ENCODE measurements at regions not wholly inside any gene's neighbourhood (a gene's known extent, or its start where the extent isn't known, plus 50 kb on each side); places are given as distances from the start of the nearest gene placed in this dataset.

DNA sequence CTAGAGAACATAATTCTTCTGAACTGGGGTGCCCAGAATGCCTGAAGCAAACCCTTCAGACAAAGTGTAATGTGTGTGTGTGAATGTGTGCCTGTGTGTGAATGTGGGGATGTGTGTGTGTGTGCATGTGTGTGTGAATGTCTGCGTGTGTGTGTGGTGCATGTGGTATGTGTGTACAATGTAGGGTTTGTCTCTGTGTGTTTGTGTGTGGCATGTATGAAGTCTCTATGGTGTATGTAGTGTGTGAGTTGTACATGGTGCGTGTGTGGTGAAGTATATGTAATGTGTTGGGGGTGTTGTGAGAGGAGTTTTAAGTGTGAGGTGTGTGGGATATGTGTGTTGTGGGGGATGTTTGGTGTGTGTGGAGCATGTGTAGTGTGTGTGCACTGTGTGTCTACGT, 129.3 kb upstream of the SOX11 start:
- intact Hi-C loops (cut with micrococcal nuclease) = no loop called here
- Mint-ChIP-seq H3K4me3 (no peak overlapping the region), H3K9me3 (peaks cover 4% of the 10 kb centered on the region), H3K4me1 (ENCODE audit: low read depth) (no peaks in the 10 kb centered on the region), H3K36me3 (no peaks in the 10 kb centered on the region), H3K27ac (no peak overlapping the region), H3K27me3 (no peaks in the 10 kb centered on the region)
- DNase-seq = no peak
- ChIA-PET POLR2A (no interaction called here), CTCF (no interaction called here)

DNA sequence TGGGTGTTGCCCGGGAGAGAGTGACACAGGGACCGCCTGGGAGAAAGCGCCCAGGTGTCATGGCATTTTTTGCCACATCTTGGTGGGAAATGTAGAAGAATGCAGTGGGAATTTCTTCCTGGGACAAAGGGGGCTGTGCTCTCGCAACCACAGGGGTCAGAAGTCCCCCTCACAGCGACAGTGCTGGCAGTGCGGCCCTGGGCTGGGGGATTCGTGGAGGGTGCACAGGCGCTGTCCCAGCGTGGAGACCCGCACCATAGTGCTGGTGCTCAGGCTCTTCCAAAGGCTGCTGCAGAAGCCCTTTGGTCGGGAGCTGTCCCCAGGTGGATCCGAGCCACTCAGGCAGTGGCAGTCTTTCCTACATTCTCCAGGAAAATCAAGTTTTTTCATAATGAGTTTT, 128.8 kb upstream of the SOX11 start:
- H3K4me1 Mint-ChIP-seq (ENCODE audit: low read depth) = no peaks in the 10 kb centered on the region
- POLR2A ChIA-PET = no interaction called here
- no peak overlapping the region for H3K4me3 Mint-ChIP-seq
- H3K9me3 Mint-ChIP-seq = peaks cover 7% of the 10 kb centered on the region
- H3K27ac Mint-ChIP-seq = no peak overlapping the region
- CTCF ChIA-PET = no interaction called here
- intact Hi-C loops (cut with micrococcal nuclease) = no loop called here
- DNase-seq = no peak
- H3K27me3 Mint-ChIP-seq = no peaks in the 10 kb centered on the region
- no peaks in the 10 kb centered on the region for H3K36me3 Mint-ChIP-seq

DNA sequence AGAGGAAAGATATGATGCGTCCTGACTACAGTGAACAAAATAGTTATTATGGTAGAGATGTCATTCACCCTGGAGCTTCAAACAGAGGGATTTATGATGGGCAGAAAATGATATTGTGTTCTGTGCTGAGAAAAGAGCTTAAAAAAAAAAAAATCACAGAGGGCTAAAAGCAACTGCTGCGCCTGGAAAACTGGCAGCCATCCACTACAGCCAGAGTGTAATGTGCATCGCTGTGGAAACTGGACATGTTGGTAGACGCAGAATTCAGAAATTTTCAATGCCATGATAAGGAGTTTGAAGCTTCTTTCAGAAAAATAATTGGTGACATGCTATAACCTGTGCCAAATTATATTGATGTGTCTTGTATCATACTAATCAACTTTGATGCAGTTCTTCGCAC, 122.9 kb upstream of the SOX11 start:
- no peak for DNase-seq
- CTCF ChIA-PET = no interaction called here
- Mint-ChIP-seq H3K4me1 (ENCODE audit: low read depth) (no peaks in the 10 kb centered on the region), H3K36me3 (no peaks in the 10 kb centered on the region), H3K4me3 (no peak overlapping the region), H3K27ac (no peak overlapping the region), H3K27me3 (no peaks in the 10 kb centered on the region), H3K9me3 (peaks cover 8% of the 10 kb centered on the region)
- POLR2A ChIA-PET = no interaction called here
- intact Hi-C loops (cut with micrococcal nuclease) = no loop called here

GRCh38 chr2:5576015-5576414, 116.2 kb upstream of the SOX11 start:
- POLR2A ChIA-PET = no interaction called here
- CTCF ChIA-PET = no interaction called here
- intact Hi-C loops (cut with micrococcal nuclease) = no loop called here
- no peak for DNase-seq
- peaks cover 10% of the 10 kb centered on the region for H3K9me3 Mint-ChIP-seq
- H3K27ac Mint-ChIP-seq = no peak overlapping the region
- no peak overlapping the region for H3K4me3 Mint-ChIP-seq
- H3K27me3 Mint-ChIP-seq = no peaks in the 10 kb centered on the region
- no peaks in the 10 kb centered on the region for H3K4me1 Mint-ChIP-seq (ENCODE audit: low read depth)
- no peaks in the 10 kb centered on the region for H3K36me3 Mint-ChIP-seq

DNA sequence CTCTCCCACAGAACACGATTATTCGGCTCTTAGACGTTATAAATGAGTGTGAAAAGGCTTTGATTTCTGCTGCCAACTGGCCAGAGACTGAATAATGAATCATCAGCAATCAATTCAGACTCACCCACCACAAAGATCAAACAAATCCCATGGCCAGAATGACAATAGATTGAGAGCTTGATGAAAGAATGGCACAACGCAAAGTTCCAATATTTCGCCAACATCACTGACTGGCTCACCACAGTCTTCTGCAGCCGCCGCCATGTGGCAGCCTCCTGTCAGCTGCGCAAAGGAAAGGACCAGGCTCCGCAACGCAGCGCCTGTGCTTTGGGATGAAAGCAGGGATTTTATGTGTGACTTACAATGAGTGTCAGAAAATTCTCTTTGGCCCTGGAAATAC, 104.4 kb upstream of the SOX11 start:
- no peak overlapping the region for H3K4me3 Mint-ChIP-seq
- DNase-seq = no peak
- POLR2A ChIA-PET = no interaction called here
- peaks cover 4% of the 10 kb centered on the region for H3K9me3 Mint-ChIP-seq
- H3K27me3 Mint-ChIP-seq = no peaks in the 10 kb centered on the region
- H3K4me1 Mint-ChIP-seq (ENCODE audit: low read depth) = no peaks in the 10 kb centered on the region
- CTCF ChIA-PET = no interaction called here
- H3K27ac Mint-ChIP-seq = no peak overlapping the region
- intact Hi-C loops (cut with micrococcal nuclease) = no loop called here
- H3K36me3 Mint-ChIP-seq = no peaks in the 10 kb centered on the region

- Mint-ChIP-seq H3K27me3 (no peaks in the 10 kb centered on the region), H3K27ac (no peak overlapping the region), H3K9me3 (peaks cover 4% of the 10 kb centered on the region), H3K4me3 (no peak overlapping the region), H3K4me1 (ENCODE audit: low read depth) (no peaks in the 10 kb centered on the region), H3K36me3 (no peaks in the 10 kb centered on the region)
- ChIA-PET CTCF (no interaction called here), POLR2A (no interaction called here)
- DNase-seq = no peak
- intact Hi-C loops (cut with micrococcal nuclease) = no loop called here
Measured at GRCh38 chr2:5588601-5589000, 103.6 kb upstream of the SOX11 start.

DNA sequence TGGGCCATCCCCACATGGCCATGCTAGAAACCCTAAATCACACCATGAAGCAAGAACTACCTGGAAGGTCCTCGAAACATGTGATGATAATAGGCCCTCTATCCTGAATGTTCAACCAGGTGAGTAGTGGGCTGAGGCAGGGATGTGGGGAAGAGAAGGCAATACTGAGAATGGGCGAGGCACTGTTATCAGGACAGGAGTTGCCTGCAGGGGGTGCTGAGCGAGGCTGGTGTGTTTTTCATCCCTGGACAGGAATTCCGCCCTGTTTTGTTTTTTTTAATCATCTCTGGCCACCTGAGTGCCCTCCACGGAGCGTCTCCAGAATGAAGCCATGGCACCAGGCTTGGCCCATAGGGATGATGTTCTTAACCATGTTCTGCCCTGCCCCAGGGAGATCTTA, 103.0 kb upstream of the SOX11 start:
- ChIA-PET POLR2A (no interaction called here), CTCF (no interaction called here)
- H3K27ac Mint-ChIP-seq = no peak overlapping the region
- intact Hi-C loops (cut with micrococcal nuclease) = no loop called here
- no peak overlapping the region for H3K4me3 Mint-ChIP-seq
- no peak for DNase-seq
- no peaks in the 10 kb centered on the region for H3K4me1 Mint-ChIP-seq (ENCODE audit: low read depth)
- H3K27me3 Mint-ChIP-seq = no peaks in the 10 kb centered on the region
- peaks cover 4% of the 10 kb centered on the region for H3K9me3 Mint-ChIP-seq
- no peaks in the 10 kb centered on the region for H3K36me3 Mint-ChIP-seq

DNA sequence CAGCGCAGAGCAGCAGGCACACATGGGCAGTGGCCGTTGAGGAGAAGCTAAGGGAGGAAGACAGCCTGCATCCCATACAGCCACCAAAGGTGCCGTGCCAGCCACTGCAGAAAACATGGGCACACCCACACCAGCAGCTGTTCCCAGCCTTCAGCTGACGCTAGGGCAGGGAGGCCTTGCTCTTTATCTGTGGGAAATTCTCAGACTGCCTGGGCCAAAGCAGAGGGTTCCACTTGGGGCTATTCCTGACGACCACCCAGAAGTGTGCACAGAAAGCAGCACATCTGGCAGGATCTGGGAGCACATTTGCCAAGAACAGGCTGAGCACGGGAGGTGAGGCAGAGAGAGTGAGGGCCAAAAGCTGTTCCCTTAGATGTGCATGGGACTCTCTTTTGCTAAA, 101.3 kb upstream of the SOX11 start:
- H3K27me3 Mint-ChIP-seq = no peaks in the 10 kb centered on the region
- H3K4me1 Mint-ChIP-seq (ENCODE audit: low read depth) = no peaks in the 10 kb centered on the region
- ChIA-PET CTCF (no interaction called here), POLR2A (no interaction called here)
- H3K9me3 Mint-ChIP-seq = peaks cover 4% of the 10 kb centered on the region
- no peak overlapping the region for H3K4me3 Mint-ChIP-seq
- intact Hi-C loops (cut with micrococcal nuclease) = no loop called here
- H3K27ac Mint-ChIP-seq = no peak overlapping the region
- DNase-seq = no peak
- no peaks in the 10 kb centered on the region for H3K36me3 Mint-ChIP-seq

- intact Hi-C loops (cut with micrococcal nuclease) = no loop called here
- H3K27me3 Mint-ChIP-seq = no peaks in the 10 kb centered on the region
- H3K4me1 Mint-ChIP-seq (ENCODE audit: low read depth) = no peaks in the 10 kb centered on the region
- ChIA-PET CTCF (no interaction called here), POLR2A (no interaction called here)
- no peaks in the 10 kb centered on the region for H3K36me3 Mint-ChIP-seq
- no peak for DNase-seq
- H3K9me3 Mint-ChIP-seq = no peaks in the 10 kb centered on the region
- H3K27ac Mint-ChIP-seq = no peak overlapping the region
- no peak overlapping the region for H3K4me3 Mint-ChIP-seq
Measured at GRCh38 chr2:5592916-5593315, 99.3 kb upstream of the SOX11 start.

- intact Hi-C loops (cut with micrococcal nuclease) = no loop called here
- CTCF ChIA-PET = no interaction called here
- Mint-ChIP-seq H3K36me3 (no peaks in the 10 kb centered on the region), H3K27ac (no peak overlapping the region), H3K4me3 (no peak overlapping the region), H3K9me3 (no peaks in the 10 kb centered on the region), H3K4me1 (ENCODE audit: low read depth) (no peaks in the 10 kb centered on the region), H3K27me3 (no peaks in the 10 kb centered on the region)
- DNase-seq = no peak
- POLR2A ChIA-PET = no interaction called here
Measured at GRCh38 chr2:5594249-5594695, 97.9 kb upstream of the SOX11 start.

DNA sequence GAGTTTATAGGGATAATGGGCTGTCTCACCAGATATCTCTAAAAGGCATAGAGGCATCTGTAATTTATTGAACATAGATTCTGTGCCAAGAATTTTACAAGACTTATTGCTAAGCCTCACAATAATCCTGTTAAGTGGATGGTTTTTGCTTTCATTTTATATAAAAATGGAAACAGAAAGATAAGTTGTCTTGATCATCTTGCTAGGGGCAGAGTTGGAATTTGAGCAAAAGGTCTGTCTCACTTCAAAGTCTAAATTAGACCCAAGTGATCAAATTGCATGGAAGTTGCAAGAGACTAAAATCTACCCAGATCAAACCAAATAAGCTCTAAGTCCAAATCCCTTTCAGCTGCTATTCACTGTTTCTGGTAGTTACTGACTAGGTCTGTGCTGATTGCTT, 95.3 kb upstream of the SOX11 start:
- CTCF ChIA-PET = no interaction called here
- Mint-ChIP-seq H3K9me3 (peaks cover under 1% of the 10 kb centered on the region), H3K27me3 (no peaks in the 10 kb centered on the region), H3K4me1 (ENCODE audit: low read depth) (no peaks in the 10 kb centered on the region), H3K4me3 (no peak overlapping the region), H3K36me3 (no peaks in the 10 kb centered on the region), H3K27ac (no peak overlapping the region)
- intact Hi-C loops (cut with micrococcal nuclease) = no loop called here
- POLR2A ChIA-PET = no interaction called here
- no peak for DNase-seq

DNA sequence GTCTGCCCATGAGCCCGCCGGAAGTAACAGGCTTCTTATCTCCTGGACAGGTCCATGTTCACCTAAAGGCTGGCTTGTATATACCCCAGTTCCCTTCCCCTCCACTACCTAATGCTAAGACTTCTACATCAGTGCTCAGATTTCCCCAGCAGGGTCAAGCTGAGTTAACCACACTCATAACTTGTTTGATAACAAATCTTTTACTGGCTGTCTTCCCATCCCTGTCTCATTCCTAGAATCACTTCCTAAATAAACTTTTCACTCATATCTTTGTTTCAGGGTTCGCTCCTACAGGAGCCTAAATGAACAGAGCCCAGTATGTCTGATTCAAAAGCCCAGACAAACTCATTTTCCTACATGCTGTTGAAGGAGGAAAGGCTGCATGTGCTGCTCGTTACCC, 94.0 kb upstream of the SOX11 start:
- no peaks in the 10 kb centered on the region for H3K4me1 Mint-ChIP-seq (ENCODE audit: low read depth)
- no peak for DNase-seq
- ChIA-PET POLR2A (no interaction called here), CTCF (no interaction called here)
- H3K4me3 Mint-ChIP-seq = no peak overlapping the region
- peaks cover 4% of the 10 kb centered on the region for H3K9me3 Mint-ChIP-seq
- no peaks in the 10 kb centered on the region for H3K36me3 Mint-ChIP-seq
- no peak overlapping the region for H3K27ac Mint-ChIP-seq
- intact Hi-C loops (cut with micrococcal nuclease) = no loop called here
- no peaks in the 10 kb centered on the region for H3K27me3 Mint-ChIP-seq

DNA sequence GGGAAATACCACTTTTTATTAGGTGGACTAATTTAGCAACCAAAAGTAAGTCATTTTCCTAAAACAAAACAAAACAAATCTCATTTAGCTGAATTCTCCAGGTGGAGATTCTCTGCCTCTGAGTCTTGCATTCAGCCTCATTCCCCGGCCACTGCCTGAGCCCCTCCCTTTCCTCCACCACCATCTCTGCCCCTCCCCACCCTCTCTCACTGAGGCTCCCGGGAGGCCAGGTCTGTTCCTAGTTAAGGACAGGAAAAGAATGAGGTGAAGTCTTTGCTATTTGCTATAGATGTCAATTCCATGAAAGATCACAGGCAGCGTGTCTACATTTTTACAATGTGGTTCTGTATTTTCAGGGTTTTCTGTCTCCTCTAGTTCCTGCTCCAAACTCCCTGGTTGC, 83.0 kb upstream of the SOX11 start:
- no peak overlapping the region for H3K27ac Mint-ChIP-seq
- CTCF ChIA-PET = no interaction called here
- H3K27me3 Mint-ChIP-seq = no peaks in the 10 kb centered on the region
- H3K4me1 Mint-ChIP-seq (ENCODE audit: low read depth) = no peaks in the 10 kb centered on the region
- intact Hi-C loops (cut with micrococcal nuclease) = no loop called here
- H3K4me3 Mint-ChIP-seq = no peak overlapping the region
- no peaks in the 10 kb centered on the region for H3K36me3 Mint-ChIP-seq
- POLR2A ChIA-PET = no interaction called here
- DNase-seq = no peak
- no peaks in the 10 kb centered on the region for H3K9me3 Mint-ChIP-seq

DNA sequence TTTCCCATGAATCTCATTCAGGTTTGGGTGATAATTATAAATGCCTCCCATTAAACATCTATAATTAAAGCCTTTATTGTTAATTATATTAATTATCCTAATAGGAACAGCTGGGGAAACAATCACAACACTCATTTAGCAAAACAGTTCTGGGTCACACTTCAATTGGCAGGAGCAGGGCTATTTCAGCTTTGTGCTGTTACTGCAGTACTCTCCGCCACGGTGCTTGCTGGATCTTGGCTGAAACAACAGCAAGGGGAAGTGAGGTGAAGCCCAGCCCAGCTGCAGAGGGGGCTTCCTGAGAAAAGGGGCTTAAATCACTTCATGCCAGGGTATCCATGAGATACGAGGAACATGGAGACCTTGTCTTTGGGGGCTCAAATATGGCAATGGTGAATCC, 79.5 kb upstream of the SOX11 start:
- H3K27ac Mint-ChIP-seq = no peak overlapping the region
- H3K9me3 Mint-ChIP-seq = no peaks in the 10 kb centered on the region
- CTCF ChIA-PET = no interaction called here
- POLR2A ChIA-PET = no interaction called here
- H3K4me1 Mint-ChIP-seq (ENCODE audit: low read depth) = no peaks in the 10 kb centered on the region
- intact Hi-C loops (cut with micrococcal nuclease) = no loop called here
- no peak for DNase-seq
- H3K36me3 Mint-ChIP-seq = no peaks in the 10 kb centered on the region
- no peak overlapping the region for H3K4me3 Mint-ChIP-seq
- no peaks in the 10 kb centered on the region for H3K27me3 Mint-ChIP-seq

Measured in activated CD4-positive, alpha-beta memory T cell treated with anti-CD3 and anti-CD28 coated beads for 36 hours (primary cell).